Cardiac fibroblast (primary cell): ENCODE measurements at regions not wholly inside any gene's neighbourhood (a gene's known extent, or its start where the extent isn't known, plus 50 kb on each side); places are given as distances from the start of the nearest gene placed in this dataset.

Source experiments
- DNase-seq, 2 donors: peaks; one replicate each; pipeline versions ENCODE4 v3.0.0 to v3.0.0-alpha.2; 2010; ENCODE audit warnings: low read depth in 2 of 2
- H3K4me3 ChIP-seq, 2 donors: replicated peaks in 1 of 2; 1 replicate in 1 of 2; 2 replicates in 1 of 2; pipeline ENCODE4 v1.5.1; 2011; ENCODE audit warnings: low read depth in 2 of 2, low read length in 2 of 2, mild to moderate bottlenecking in 2 of 2, moderate library complexity in 1 of 2
- TF ChIP-seq, protein P1 (sequence below): IDR thresholded peaks from one replicate; pipeline ENCODE4 v1.5.1; 2011; ENCODE audit warnings: low read depth, mild to moderate bottlenecking, low read length, inconsistent platforms

- no peak overlapping the region for H3K4me3 ChIP-seq
- TF ChIP-seq, protein P1, sequence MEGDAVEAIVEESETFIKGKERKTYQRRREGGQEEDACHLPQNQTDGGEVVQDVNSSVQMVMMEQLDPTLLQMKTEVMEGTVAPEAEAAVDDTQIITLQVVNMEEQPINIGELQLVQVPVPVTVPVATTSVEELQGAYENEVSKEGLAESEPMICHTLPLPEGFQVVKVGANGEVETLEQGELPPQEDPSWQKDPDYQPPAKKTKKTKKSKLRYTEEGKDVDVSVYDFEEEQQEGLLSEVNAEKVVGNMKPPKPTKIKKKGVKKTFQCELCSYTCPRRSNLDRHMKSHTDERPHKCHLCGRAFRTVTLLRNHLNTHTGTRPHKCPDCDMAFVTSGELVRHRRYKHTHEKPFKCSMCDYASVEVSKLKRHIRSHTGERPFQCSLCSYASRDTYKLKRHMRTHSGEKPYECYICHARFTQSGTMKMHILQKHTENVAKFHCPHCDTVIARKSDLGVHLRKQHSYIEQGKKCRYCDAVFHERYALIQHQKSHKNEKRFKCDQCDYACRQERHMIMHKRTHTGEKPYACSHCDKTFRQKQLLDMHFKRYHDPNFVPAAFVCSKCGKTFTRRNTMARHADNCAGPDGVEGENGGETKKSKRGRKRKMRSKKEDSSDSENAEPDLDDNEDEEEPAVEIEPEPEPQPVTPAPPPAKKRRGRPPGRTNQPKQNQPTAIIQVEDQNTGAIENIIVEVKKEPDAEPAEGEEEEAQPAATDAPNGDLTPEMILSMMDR: no peak
- DNase-seq: no peak
Observed at GRCh38 chr5:61896811-61897210, 409.2 kb upstream of the KIF2A start.

- DNase-seq: no peak
- TF ChIP-seq, protein P1: no peak
- H3K4me3 ChIP-seq: no peak overlapping the region
Observed at GRCh38 chr5:61897251-61897650, 408.8 kb upstream of the KIF2A start.

GRCh38 chr5:61901997-61902396 lies 404.0 kb upstream of the KIF2A start:
- no peak overlapping the region for H3K4me3 ChIP-seq
- no peak for DNase-seq
- TF ChIP-seq, protein P1: no peak

- no peak overlapping the region for H3K4me3 ChIP-seq
- TF ChIP-seq, protein P1: no peak
- no peak for DNase-seq
Observed at GRCh38 chr5:61904730-61905129, 401.3 kb upstream of the KIF2A start.

- no peak for DNase-seq
- H3K4me3 ChIP-seq: no peak overlapping the region
- TF ChIP-seq, protein P1: no peak
Observed at GRCh38 chr5:61905613-61906012, 400.4 kb upstream of the KIF2A start.

DNA sequence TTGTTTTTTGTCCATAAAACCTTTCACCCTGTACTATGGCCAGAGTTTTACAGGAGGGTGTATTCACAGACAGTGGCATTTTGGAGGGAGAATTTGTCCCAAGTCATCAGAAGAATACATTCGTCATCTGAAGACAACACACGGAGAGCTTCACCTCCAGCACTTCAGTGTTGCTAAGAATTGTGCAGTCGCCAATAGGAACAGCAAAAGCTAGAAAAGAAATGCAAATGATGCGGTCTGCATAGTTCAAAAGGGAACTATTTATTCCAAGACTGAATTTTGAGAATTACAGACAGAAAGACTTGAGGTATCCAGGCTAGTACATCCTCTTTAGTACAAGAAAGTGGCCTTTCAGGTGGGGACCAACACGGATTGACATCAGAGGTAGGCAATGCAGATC lies 399.2 kb upstream of the KIF2A start:
- no peak overlapping the region for H3K4me3 ChIP-seq
- TF ChIP-seq, protein P1: no peak
- DNase-seq: no peak

GRCh38 chr5:61907995-61908394 lies 398.0 kb upstream of the KIF2A start:
- DNase-seq: no peak
- TF ChIP-seq, protein P1: no peak
- H3K4me3 ChIP-seq: no peak overlapping the region
